GDM1 (cell line): ENCODE measurements at regions not wholly inside any gene's neighbourhood (a gene's known extent, or its start where the extent isn't known, plus 50 kb on each side); places are given as distances from the start of the nearest gene placed in this dataset.
"Not testable (repeated sequence)": the region's sequence is repeated elsewhere in the genome, so short reads cannot be mapped to it uniquely, and the experiment has no call there.

Experiments
- DNase-seq: peaks from one replicate; lab custom pipeline; 2025; lab: John Stamatoyannopoulos, UW

- DNase-seq, result no peak
These were observed 175.9 kb downstream of the LPIN1 start for GRCh38 chr2:11922294-11922693.

DNA sequence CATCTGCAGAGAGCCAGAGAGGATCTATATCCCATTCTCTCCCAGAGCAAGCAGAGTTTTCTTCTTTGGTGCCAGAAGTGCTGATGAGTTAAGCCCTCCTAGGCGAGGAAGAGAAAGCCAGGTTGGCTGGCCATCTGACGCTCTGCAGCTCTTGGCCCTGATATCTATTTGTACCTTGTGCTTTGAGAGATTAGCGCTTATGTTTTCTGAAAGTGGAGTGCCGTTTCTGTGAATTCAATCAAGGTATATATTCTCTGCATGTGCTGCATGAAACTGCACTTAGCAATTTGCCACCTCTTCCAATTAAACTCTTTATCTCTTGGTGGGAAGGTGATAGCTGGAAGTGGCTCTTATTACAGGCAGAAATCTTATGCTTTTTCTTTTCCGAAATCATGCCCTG lies 177.5 kb downstream of the LPIN1 start:
- DNase-seq, result no peak

- no peak for DNase-seq
These were observed 179.0 kb downstream of the LPIN1 start for GRCh38 chr2:11925295-11926066.

DNA sequence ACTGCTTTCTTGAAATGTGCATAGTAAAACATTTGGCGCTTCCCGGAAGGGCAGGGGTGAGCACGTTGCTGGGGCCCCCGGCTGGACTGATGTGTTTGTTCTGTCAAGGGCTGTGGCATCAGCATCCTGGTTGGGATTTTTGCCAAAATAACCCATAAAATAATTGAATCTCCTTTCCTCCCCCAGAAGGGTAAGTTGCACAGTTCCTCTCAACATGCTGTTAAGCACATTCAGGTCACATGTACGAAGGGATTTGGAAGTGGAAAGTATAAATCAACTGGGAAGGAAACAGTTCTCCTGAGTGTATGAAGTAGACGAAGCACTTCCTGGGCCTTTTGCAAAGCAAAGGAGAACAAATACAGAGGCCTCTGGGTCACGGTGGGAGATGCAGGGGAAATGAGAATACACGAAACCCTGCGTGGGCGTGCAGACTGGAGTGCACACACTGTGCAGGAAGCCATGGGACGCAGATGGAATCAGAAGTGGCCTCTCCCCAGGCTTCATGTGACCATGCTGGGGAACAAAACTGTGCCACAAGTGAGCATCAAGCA lies 183.9 kb downstream of the LPIN1 start:
- DNase-seq, result no peak

- no peak for DNase-seq
These were observed 185.6 kb downstream of the LPIN1 start for GRCh38 chr2:11932048-11932512.

DNA sequence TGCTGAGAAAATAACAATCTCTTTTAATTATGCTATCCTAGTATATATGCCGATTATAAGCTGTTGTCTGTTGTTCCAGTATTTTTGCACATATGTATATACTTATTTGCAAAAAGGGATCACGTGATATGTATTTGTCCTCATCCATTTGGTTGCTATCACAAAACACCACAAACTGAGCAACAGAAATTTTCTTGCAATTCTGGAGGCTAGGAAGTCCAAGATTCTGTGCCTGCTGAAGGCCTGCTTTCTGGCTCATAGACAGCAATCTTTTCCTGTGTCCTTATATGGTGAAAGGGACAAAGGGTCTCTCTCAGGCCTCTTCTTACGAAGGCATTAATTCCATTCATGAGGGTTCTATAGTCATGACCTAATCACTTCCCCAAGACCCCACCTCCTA lies 186.5 kb downstream of the LPIN1 start:
- DNase-seq, result no peak

GRCh38 chr2:11933854-11934253 lies 187.4 kb downstream of the LPIN1 start:
- no peak for DNase-seq

DNA sequence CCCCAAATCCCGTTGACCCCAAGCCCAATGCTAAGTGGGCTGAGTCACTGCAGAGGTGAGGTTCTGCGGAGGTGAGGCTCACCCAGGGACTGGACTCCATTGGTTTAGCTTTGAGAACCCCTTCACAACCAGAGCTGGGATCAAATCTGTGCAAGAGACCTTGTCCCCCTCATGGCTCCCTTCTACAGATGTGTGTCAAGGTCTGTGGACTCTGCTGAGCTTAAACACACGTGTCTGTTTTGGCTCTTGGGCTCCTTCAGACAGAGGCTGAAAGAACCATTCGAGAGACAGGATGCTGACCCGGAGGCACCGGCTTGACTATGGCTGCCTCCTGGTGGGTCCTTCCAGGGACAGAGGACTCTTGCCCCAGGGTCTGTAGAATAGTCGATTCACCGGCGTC lies 190.3 kb downstream of the LPIN1 start:
- DNase-seq, result no peak

GRCh38 chr2:11938196-11938595 lies 191.8 kb downstream of the LPIN1 start:
- no peak for DNase-seq

GRCh38 chr2:11939523-11939922 lies 193.1 kb downstream of the LPIN1 start:
- DNase-seq, result no peak

DNA sequence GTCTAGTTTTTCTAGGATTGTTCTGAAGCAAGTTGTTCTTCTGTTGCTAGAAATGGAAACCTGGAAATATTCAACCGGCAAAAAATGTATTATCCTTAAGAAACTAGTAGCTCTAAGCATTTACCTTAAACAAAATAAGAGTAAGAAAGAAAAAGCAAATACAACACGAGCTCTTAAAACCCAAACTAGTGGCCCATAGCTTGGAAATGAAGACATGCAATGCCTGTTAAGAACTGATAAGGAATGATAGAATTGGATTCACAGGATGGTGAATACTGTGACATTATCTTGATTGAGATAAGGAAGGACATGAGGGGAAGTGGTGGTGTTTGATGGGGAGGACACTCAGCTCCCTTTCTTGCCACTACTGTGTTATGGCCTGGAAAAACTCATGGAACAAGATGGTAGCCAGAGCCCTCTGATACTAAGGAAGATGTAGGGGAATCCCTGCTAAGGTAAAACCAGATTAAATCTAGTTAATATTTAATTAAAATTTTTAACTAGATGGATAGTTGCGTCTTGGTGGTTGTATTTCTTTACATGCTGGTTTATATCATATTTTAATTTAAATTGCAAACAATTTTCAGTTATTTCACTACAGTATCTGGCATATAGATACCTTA lies 193.8 kb downstream of the LPIN1 start:
- no peak for DNase-seq

GRCh38 chr2:11940799-11941198 lies 194.4 kb downstream of the LPIN1 start:
- no peak for DNase-seq

DNA sequence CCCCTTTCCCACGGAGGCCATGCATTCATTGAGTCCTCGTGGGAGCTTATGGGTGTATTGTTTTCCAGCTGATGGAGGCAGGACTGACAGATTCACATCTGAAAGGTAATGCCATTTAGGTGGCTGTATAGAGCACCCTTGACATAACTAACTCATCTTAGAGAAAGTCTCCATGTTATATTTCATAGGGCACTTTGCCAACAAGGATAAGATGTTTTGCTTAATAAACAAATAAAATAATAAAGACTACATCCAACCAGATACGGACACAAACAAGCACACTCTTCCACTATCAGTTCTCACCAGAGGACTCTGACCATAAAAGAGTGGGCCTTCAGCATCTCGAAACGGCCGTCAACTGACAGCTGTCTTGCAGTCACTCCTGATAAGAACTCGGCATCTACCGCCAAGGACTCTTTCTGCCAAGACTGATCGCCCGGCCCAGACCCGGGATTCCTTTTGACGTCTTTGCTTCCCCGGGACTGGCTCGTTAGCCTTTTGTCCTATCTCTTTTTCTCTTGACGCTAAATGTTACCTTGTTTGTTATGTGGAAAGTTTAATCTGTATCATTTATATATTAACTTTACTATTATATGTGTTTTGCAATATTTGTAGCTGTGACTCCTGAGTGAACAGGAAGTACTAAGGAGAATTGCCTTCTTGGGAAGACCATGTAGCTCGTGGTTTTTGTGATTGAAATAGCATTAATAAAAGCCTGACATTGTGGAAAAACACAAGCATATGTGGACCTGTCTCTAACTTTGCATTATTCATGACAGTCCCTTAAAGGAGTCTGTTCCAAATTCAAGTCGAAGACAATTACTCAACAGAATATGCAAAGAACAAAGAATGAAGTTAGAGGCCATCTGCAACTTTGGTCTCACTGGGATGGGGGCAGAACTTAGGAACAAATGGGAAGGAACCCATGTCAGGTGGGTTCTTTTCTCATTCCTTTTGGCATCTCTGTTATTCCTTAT lies 195.1 kb downstream of the LPIN1 start:
- DNase-seq, result no peak

DNA sequence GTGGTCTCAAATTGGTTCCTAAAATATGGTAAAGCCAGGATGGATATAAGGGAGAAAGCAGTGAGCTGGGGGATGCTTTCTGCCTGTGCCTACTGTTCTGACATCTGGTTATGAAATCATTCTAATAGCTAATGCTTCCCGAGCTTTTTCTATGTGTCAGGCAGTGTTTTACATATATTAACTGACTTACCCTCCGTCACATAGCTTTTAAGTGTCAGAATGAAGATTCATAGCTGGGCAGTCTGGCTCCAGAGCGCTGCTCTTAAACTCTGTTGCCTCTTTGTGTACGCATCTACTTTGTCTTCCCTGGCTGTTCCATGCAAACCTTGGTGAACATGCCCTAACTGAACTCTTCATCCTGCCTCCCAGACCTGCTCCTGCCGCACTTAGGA lies 195.7 kb downstream of the LPIN1 start:
- no peak for DNase-seq

DNA sequence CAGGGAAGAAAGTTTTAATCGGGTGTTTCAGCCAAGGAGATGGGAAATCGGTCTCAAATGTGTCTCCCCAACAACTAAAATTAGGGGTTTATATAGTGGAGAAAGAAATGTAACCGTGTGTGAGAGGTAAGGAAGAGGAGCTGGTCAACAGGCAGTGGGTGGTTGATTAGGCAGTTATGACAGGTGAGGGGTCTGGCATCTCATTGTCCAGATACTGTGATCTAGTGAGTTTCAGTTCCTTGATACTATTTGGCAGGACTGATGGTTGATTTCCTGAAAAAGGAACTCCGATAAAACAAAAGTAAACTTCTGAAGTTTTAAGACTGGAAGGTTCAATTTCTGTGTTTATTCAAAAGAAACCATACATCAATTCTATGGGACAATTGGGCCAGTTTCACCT lies 197.9 kb downstream of the LPIN1 start:
- DNase-seq, result no peak

DNA sequence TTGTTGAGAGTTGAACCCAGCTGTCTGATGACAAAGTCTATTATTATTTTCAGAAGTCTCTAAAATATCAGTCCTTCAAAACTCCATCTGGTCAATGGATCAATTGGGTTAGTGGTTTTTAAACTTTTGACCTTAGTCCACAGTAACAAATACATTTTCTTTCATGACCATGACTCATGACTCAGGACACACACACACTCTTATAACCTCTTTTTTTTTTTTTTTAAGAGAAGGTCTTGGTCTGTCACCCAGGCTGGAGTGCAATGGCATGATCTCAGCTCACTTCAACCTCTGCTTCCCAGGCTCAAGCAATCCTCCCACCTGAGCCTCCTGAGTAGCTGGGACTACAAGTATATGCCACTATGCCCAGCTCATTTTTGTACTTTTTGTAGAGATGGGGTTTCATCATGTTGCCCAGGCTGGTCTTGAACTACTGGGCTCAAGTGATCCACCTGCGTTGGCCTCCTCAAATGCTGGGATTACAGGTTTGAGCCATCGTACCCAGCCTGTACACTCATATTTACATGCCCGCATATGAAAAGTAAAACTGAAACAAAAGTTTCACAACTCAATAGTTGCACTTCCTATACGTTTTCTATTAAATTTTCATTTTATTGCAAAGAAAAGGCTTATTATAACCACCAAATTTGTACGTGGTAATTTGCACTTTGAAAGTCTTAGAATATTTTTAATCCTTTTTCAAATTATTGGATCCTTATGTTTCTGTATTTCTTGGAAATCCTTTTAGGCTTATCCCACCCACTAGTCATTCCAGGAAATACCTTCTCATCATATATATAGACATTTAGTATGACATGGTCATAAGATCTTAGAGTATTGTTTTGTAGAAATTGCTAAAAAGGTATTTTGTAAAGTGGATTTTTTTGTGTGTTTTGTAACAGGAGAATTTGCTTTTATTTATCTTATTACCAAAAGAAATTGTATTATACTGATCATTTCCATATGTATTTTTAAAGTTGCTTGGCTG lies 199.0 kb downstream of the LPIN1 start:
- no peak for DNase-seq

DNA sequence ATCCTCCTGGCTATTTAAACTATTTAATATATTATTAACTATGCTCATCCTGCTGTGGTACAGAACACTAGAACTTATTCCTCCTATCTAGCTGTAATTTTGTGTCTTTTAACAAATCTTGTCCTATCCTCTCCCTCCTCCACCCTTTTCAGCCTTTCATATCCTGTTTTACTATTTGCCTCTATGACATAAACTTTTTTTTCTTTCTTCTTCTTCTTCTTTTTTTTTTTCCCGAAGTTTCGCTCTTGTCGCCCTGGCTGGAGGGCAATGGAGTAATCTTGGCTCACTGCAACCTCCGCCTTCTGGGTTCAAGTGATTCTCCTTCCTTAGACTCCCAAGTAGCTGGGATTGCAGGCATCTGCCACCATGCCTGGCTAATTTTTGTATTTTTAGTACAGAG lies 201.5 kb downstream of the LPIN1 start:
- DNase-seq, result no peak

- no peak for DNase-seq
These were observed 203.5 kb downstream of the LPIN1 start for GRCh38 chr2:11949732-11950523.

- no peak for DNase-seq
These were observed 204.5 kb downstream of the LPIN1 start for GRCh38 chr2:11950896-11951295.

DNA sequence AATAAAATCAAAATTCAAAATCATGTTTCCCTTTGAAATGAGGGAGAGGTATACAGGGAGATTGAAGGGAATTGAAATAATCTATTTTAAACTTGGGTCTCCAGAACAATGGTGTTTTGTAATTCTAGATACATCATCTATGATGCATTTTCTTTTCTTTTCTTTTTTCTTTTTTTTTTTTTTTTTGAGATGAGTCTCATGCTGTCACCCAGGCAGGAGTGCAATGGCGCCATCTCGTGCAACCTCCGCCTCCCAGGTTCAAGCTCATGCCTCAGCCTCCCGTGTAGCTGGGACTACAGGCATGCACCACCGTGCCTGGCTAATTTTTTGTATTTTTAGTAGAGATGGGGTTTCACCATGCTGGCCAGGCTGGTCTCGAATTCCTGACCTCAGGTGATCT lies 205.1 kb downstream of the LPIN1 start:
- DNase-seq, result not testable (repeated sequence)
